ENCODE measurements at regions not wholly inside any gene's neighbourhood (a gene's known extent, or its start where the extent isn't known, plus 50 kb on each side); places are given as distances from the start of the nearest gene placed in this dataset.

- H2AFZ ChIP-seq (ENCODE audit: low read length): no peak overlapping the region
- H2BK12ac ChIP-seq (ENCODE audit: low read depth, low read length): no peak overlapping the region
- no peak overlapping the region for H4K91ac ChIP-seq (replicated peaks; ENCODE audit: insufficient read length, low read length)
- no peak overlapping the region for H2BK120ac ChIP-seq (replicated peaks; ENCODE audit: low read depth, low read length)
- no peak overlapping the region for H3K18ac ChIP-seq (ENCODE audit: extremely low read depth, low read length)
- no peak overlapping the region for H2AK5ac ChIP-seq (ENCODE audit: low read depth, low read length)
- H2BK5ac ChIP-seq (ENCODE audit: low read depth, low read length): no peak overlapping the region
- no peak overlapping the region for H3K27ac ChIP-seq (ENCODE audit: low read depth, low read length)
- no peak overlapping the region for H4K8ac ChIP-seq (ENCODE audit: extremely low read depth, insufficient read depth, low read length)
- no peaks in the 10 kb centered on the region for H3K79me2 ChIP-seq (ENCODE audit: control insufficient read depth in 1 of 2, insufficient read depth in 2 of 2, low read length in 2 of 2)
- no peak overlapping the region for H4K5ac ChIP-seq (ENCODE audit: insufficient read length, low read depth, low read length)
- no peaks in the 10 kb centered on the region for H3K23me2 ChIP-seq (ENCODE audit: low read depth, low read length)
- H2BK20ac ChIP-seq (ENCODE audit: low read length): no peak overlapping the region
- no peaks in the 10 kb centered on the region for H3K27me3 ChIP-seq (replicated peaks in 1 of 4; ENCODE audit: control insufficient read depth in 3 of 4, extremely low read depth in 1 of 4, insufficient read depth in 3 of 4, low read length in 3 of 4)
- H3K23ac ChIP-seq (ENCODE audit: insufficient read length): no peak overlapping the region
- H3K4me2 ChIP-seq (ENCODE audit: insufficient read depth in 1 of 2, low read depth in 2 of 2, low read length in 2 of 2): no peak overlapping the region
- POLR2A ChIA-PET (ENCODE audit: partially characterized antibody): no interaction called here
- no peak overlapping the region for H3K56ac ChIP-seq (replicated peaks; ENCODE audit: insufficient read length, low read depth, low read length)
- no peak overlapping the region for H3K14ac ChIP-seq (ENCODE audit: insufficient read length)
- DNase-seq (ENCODE audit: low read depth in 1 of 2, low spot score in 2 of 2) (no peak), FAIRE-seq (no peak)
- no peak overlapping the region for H3K4me3 ChIP-seq (ENCODE audit: extremely low read depth in 1 of 4, insufficient read depth in 2 of 4, low read depth in 3 of 4, low read length in 4 of 4)
- H2BK15ac ChIP-seq (ENCODE audit: low read length): no peak overlapping the region
- no peaks in the 10 kb centered on the region for H3K4me1 ChIP-seq (replicated peaks in 1 of 4; ENCODE audit: control insufficient read depth in 3 of 4, insufficient read depth in 4 of 4, low read length in 3 of 4)
- CTCF ChIA-PET (ENCODE audit: partially characterized antibody): no interaction called here
- no peaks in the 10 kb centered on the region for H3K9me3 ChIP-seq (ENCODE audit: insufficient read depth in 2 of 2, low read depth in 1 of 2, low read length in 1 of 2)
- no peaks in the 10 kb centered on the region for H3K36me3 ChIP-seq (ENCODE audit: control insufficient read depth in 2 of 4, insufficient read depth in 4 of 4, low read length in 3 of 4)
- no peaks in the 10 kb centered on the region for H4K20me1 ChIP-seq (replicated peaks in 1 of 2; ENCODE audit: control insufficient read depth in 1 of 2, insufficient read depth in 2 of 2, low read length in 2 of 2)
- 88% methylated on average over 2 of the region's 2 CpGs; no CpG with 5 or more reads in 1 of the 2 experiments for WGBS, 2 experiments (ENCODE audit: extremely low coverage in 1 of 2, insufficient coverage in 1 of 2, insufficient read length in 1 of 2, insufficient replicate concordance in 2 of 2, low coverage in 1 of 2, low lambda C conversion rate in 2 of 2, missing lambda C conversion rate in 1 of 2)
- no peak overlapping the region for H3K4ac ChIP-seq (replicated peaks; ENCODE audit: insufficient read length, low read depth, low read length)
- H3K79me1 ChIP-seq (ENCODE audit: low read depth, low read length): no peaks in the 10 kb centered on the region
- H3K9ac ChIP-seq (replicated peaks in 1 of 4; ENCODE audit: extremely low read depth in 1 of 4, low read depth in 3 of 4, low read length in 3 of 4): no peak overlapping the region
- TF ChIP-seq MAX (IDR thresholded peaks at IDR 0.05) (no peak), TBP (IDR thresholded peaks at IDR 0.05; ENCODE audit: low read depth, low read length) (no peak), RAD21 (IDR thresholded peaks at IDR 0.05 in 1 of 2, conservative IDR thresholded peaks at IDR 0.05 in 1 of 2; ENCODE audit: low read depth in 2 of 2, low read length in 2 of 2) (no peak), ASH2L (IDR thresholded peaks at IDR 0.05; ENCODE audit: low read length) (no peak), CREB1 (IDR thresholded peaks at IDR 0.05) (no peak), BACH1 (IDR thresholded peaks at IDR 0.05; ENCODE audit: low read length) (no peak), CTBP2 (IDR thresholded peaks at IDR 0.05; ENCODE audit: borderline replicate concordance, insufficient read depth, insufficient read length, low read length) (no peak), SIX5 (IDR thresholded peaks at IDR 0.05; ENCODE audit: low read depth, low read length) (no peak)
Observed at GRCh38 chr4:125135652-125136051, 179.1 kb upstream of the FAT4 start.

Data from H1 (cell line).